Endothelial cell of umbilical vein (primary cell): ENCODE measurements at regions not wholly inside any gene's neighbourhood (a gene's known extent, or its start where the extent isn't known, plus 50 kb on each side); places are given as distances from the start of the nearest gene placed in this dataset.

Source experiments
- EZH2 ChIP-seq: IDR thresholded peaks from 2 replicates; pipeline ENCODE4 v1.6.1; 2012; ENCODE audit warnings: borderline replicate concordance, low read depth, mild to moderate bottlenecking, moderate library complexity, low read length, inconsistent platforms; ENCODE audit not compliant: severe bottlenecking
- FOS ChIP-seq: IDR thresholded peaks from 2 replicates; pipeline ENCODE4 v1.6.1; 2011; ENCODE audit warnings: mild to moderate bottlenecking, low read length, moderate library complexity, borderline replicate concordance; ENCODE audit not compliant: insufficient read depth
- JUN ChIP-seq: IDR thresholded peaks from 2 replicates; pipeline ENCODE4 v1.6.1; 2011; ENCODE audit warnings: borderline replicate concordance, low read depth; ENCODE audit not compliant: insufficient read length, insufficient read depth
- MYC ChIP-seq: IDR thresholded peaks from one replicate; pipeline ENCODE4 v1.6.1; 2011; ENCODE audit warnings: mild to moderate bottlenecking, low read depth, low read length
- POLR2A ChIP-seq: IDR thresholded peaks from 2 replicates; pipeline ENCODE4 v1.6.1; 2012; ENCODE audit warnings: low read depth, mild to moderate bottlenecking, control low read depth, low read length
- POLR2AphosphoS5 ChIP-seq: IDR thresholded peaks from 2 replicates; pipeline ENCODE4 v1.6.1; 2012; ENCODE audit warnings: low read depth, mild to moderate bottlenecking, control low read depth, low read length, moderate library complexity; ENCODE audit not compliant: insufficient read depth
- TF ChIP-seq, protein P1 (sequence below), 2 donors: IDR thresholded peaks; 1 replicate in 1 of 2; 2 replicates in 1 of 2; pipeline ENCODE4 v1.5.1; 2011; ENCODE audit warnings: low read length in 2 of 2, mild to moderate bottlenecking in 2 of 2, moderate library complexity in 2 of 2, control low read depth in 1 of 2, inconsistent platforms in 1 of 2, low read depth in 1 of 2; ENCODE audit not compliant: insufficient read depth in 1 of 2; ENCODE audit errors: extremely low read depth in 1 of 2
- TF ChIP-seq, protein P2 (sequence below): IDR thresholded peaks from 2 replicates; pipeline ENCODE4 v1.6.1; 2011; ENCODE audit not compliant: insufficient read depth, insufficient read length

DNA sequence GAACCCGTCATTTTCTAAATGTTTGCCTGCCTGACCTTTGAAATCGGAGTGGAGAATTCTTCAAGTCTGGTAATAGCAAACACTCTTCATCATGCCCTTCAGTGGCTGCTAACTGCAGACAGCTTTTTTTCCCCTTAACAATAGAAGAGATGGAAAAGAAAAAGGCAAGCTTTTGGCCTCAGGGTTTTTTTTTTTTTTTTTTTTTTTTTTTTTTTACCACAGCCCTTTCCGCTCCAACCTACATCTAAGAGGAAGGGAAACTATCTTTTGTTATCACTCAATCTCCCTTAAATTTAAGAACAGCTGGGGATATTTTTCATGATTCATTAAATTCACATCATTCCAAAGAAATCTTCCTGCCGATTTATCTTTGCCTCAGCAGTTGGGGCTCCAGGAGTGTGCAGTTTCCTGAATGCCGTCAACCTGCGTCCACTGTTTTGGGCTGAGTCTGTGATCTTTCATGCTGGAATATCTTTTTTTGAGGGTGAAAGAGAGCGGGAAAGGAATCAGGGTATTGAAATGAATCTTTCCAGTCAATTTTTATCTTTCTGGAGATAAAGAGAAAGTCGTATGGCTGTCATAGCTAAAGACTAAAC lies 144.5 kb upstream of the SMYD2 start:
- TF ChIP-seq, protein P1, sequence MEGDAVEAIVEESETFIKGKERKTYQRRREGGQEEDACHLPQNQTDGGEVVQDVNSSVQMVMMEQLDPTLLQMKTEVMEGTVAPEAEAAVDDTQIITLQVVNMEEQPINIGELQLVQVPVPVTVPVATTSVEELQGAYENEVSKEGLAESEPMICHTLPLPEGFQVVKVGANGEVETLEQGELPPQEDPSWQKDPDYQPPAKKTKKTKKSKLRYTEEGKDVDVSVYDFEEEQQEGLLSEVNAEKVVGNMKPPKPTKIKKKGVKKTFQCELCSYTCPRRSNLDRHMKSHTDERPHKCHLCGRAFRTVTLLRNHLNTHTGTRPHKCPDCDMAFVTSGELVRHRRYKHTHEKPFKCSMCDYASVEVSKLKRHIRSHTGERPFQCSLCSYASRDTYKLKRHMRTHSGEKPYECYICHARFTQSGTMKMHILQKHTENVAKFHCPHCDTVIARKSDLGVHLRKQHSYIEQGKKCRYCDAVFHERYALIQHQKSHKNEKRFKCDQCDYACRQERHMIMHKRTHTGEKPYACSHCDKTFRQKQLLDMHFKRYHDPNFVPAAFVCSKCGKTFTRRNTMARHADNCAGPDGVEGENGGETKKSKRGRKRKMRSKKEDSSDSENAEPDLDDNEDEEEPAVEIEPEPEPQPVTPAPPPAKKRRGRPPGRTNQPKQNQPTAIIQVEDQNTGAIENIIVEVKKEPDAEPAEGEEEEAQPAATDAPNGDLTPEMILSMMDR (IDR thresholded peaks at IDR 0.05; ENCODE audit: extremely low read depth in 1 of 2, insufficient read depth in 1 of 2, low read depth in 1 of 2, low read length in 2 of 2), result no peak
- TF ChIP-seq EZH2 (no peak), POLR2AphosphoS5 (no peak), JUN (no peak), POLR2A (no peak), FOS (no peak), MYC (no peak)
- TF ChIP-seq, protein P2, sequence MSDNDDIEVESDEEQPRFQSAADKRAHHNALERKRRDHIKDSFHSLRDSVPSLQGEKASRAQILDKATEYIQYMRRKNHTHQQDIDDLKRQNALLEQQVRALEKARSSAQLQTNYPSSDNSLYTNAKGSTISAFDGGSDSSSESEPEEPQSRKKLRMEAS, result no peak
